Liver (tissue), 8 donors: ENCODE measurements at regions not wholly inside any gene's neighbourhood (a gene's known extent, or its start where the extent isn't known, plus 50 kb on each side); places are given as distances from the start of the nearest gene placed in this dataset.

Source experiments
- DNase-seq: peaks from one replicate; pipeline ENCODE4 v3.0.0-alpha.2; 2017; ENCODE audit warnings: low spot score
- H3K27ac ChIP-seq, 2 donors: one replicate each; pipeline ENCODE4 v1.7.0; 2013; ENCODE audit warnings: inconsistent platforms in 2 of 2, low read length in 2 of 2, control low read depth in 1 of 2, low read depth in 1 of 2, mild to moderate bottlenecking in 1 of 2
- H3K27me3 ChIP-seq, 4 donors: one replicate each; pipeline versions ENCODE4 v1.6.1 to v1.7.0; 2013; ENCODE audit warnings: low read length in 3 of 4, inconsistent platforms in 1 of 4, mild to moderate bottlenecking in 1 of 4, moderate library complexity in 1 of 4; ENCODE audit not compliant: control insufficient read depth in 4 of 4, insufficient read depth in 4 of 4
- H3K36me3 ChIP-seq, 4 donors: one replicate each; pipeline versions ENCODE4 v1.6.1 to v1.7.0; 2013; ENCODE audit warnings: low read length in 3 of 4, mild to moderate bottlenecking in 3 of 4, low read depth in 1 of 4, moderate library complexity in 1 of 4; ENCODE audit not compliant: control insufficient read depth in 4 of 4, insufficient read depth in 3 of 4
- H3K4me1 ChIP-seq, 4 donors: one replicate each; pipeline versions ENCODE4 v1.6.1 to v1.7.0; 2013; ENCODE audit warnings: low read length in 3 of 4, mild to moderate bottlenecking in 3 of 4, moderate library complexity in 1 of 4; ENCODE audit not compliant: control insufficient read depth in 4 of 4, insufficient read depth in 4 of 4
- H3K4me3 ChIP-seq, 3 donors: one replicate each; pipeline versions ENCODE4 v1.6.1 to v1.7.0; 2013; ENCODE audit warnings: low read length in 3 of 3, control low read depth in 1 of 3, low read depth in 1 of 3, mild to moderate bottlenecking in 1 of 3
- H3K9ac ChIP-seq, 2 donors: one replicate each; pipeline ENCODE4 v1.7.0; 2013; ENCODE audit warnings: low read length in 2 of 2, mild to moderate bottlenecking in 2 of 2, moderate library complexity in 2 of 2, control low read depth in 1 of 2, low read depth in 1 of 2
- H3K9me3 ChIP-seq, 4 donors: one replicate each; pipeline versions ENCODE4 v1.6.1 to v1.7.0; 2013; ENCODE audit warnings: low read length in 3 of 4; ENCODE audit not compliant: control insufficient read depth in 4 of 4
- ATF3 ChIP-seq: IDR thresholded peaks from 2 replicates; pipeline ENCODE4 v1.6.1; 2016; ENCODE audit warnings: antibody characterized with exemption
- EGR1 ChIP-seq, 2 donors: IDR thresholded peaks; 2 replicates each; pipeline ENCODE4 v1.6.1; 2016 to 2018; ENCODE audit warnings: antibody characterized with exemption in 2 of 2, low read depth in 2 of 2
- FOXA1 ChIP-seq: IDR thresholded peaks from 2 replicates; pipeline ENCODE4 v1.6.1; 2016; ENCODE audit warnings: antibody characterized with exemption
- GABPA ChIP-seq, 2 donors: IDR thresholded peaks in 1 of 2; conservative IDR thresholded peaks in 1 of 2; 2 replicates each; pipeline ENCODE4 v1.6.1; 2016; ENCODE audit warnings: antibody characterized with exemption in 2 of 2, mild to moderate bottlenecking in 1 of 2, moderate library complexity in 1 of 2
- HNF4A ChIP-seq, 2 donors: conservative IDR thresholded peaks; 2 replicates each; pipeline ENCODE4 v1.6.1; 2016; ENCODE audit warnings: antibody characterized with exemption in 2 of 2, mild to moderate bottlenecking in 2 of 2
- HNF4G ChIP-seq: IDR thresholded peaks from 2 replicates; pipeline ENCODE4 v1.6.1; 2016; ENCODE audit warnings: antibody characterized with exemption
- MAX ChIP-seq: IDR thresholded peaks from 2 replicates; pipeline ENCODE4 v1.6.1; 2016; ENCODE audit warnings: antibody characterized with exemption
- RAD21 ChIP-seq, 2 donors: IDR thresholded peaks; 2 replicates each; pipeline ENCODE4 v1.6.1; 2016; ENCODE audit warnings: antibody characterized with exemption in 2 of 2, mild to moderate bottlenecking in 2 of 2
- RXRA ChIP-seq, 2 donors: IDR thresholded peaks; 2 replicates each; pipeline ENCODE4 v1.6.1; 2017 to 2018; ENCODE audit warnings: antibody characterized with exemption in 2 of 2, mild to moderate bottlenecking in 1 of 2
- SP1 ChIP-seq: IDR thresholded peaks from 2 replicates; pipeline ENCODE4 v1.6.1; 2018; ENCODE audit warnings: antibody characterized with exemption, mild to moderate bottlenecking
- TAF1 ChIP-seq: conservative IDR thresholded peaks from 2 replicates; pipeline ENCODE4 v1.6.1; 2016; ENCODE audit warnings: antibody characterized with exemption, mild to moderate bottlenecking
- WGBS: extraction: QIAGEN DNeasy Blood & Tissue Kit; methylation state at CpG from one replicate; pipeline ENCODE4 v1.1.7; 2013; 5-methylcytosine and 5-hydroxymethylcytosine counted together
- TF ChIP-seq, protein P1 (sequence below): IDR thresholded peaks from 2 replicates; pipeline ENCODE4 v1.6.1; 2016; ENCODE audit warnings: antibody characterized with exemption, mild to moderate bottlenecking
- TF ChIP-seq, protein P2 (sequence below): IDR thresholded peaks from 2 replicates; pipeline ENCODE4 v1.6.1; 2016; ENCODE audit warnings: antibody characterized with exemption
- TF ChIP-seq, protein P3 (sequence below): fragments of 150-350 bp; IDR thresholded peaks from 2 replicates; pipeline ENCODE4 v1.5.1; 2017; ENCODE audit warnings: improper control_type of control experiment, low read depth, low read length; ENCODE audit not compliant: missing input control
- donor health status: healthy.
- donor health status: healthy.
- donor health status: healthy.
- donor health status: healthy.
- donor health status: healthy.

GRCh38 chr2:133952896-133953295 is 301.0 kb upstream of the MGAT5 start:
- H3K9me3 ChIP-seq, result no peaks in the 10 kb centered on the region
- no peak overlapping the region for H3K9ac ChIP-seq
- WGBS, result 85% methylated on average over 4 of the region's 4 CpGs
- H3K27ac ChIP-seq, result no peak overlapping the region
- no peaks in the 10 kb centered on the region for H3K4me1 ChIP-seq
- H3K36me3 ChIP-seq, result no peaks in the 10 kb centered on the region
- H3K4me3 ChIP-seq, result no peak overlapping the region
- no peak for DNase-seq
- peaks cover 0 to 2% (median 0%) of the 10 kb centered on the region in 4 donors for H3K27me3 ChIP-seq
- TF ChIP-seq, protein P1, sequence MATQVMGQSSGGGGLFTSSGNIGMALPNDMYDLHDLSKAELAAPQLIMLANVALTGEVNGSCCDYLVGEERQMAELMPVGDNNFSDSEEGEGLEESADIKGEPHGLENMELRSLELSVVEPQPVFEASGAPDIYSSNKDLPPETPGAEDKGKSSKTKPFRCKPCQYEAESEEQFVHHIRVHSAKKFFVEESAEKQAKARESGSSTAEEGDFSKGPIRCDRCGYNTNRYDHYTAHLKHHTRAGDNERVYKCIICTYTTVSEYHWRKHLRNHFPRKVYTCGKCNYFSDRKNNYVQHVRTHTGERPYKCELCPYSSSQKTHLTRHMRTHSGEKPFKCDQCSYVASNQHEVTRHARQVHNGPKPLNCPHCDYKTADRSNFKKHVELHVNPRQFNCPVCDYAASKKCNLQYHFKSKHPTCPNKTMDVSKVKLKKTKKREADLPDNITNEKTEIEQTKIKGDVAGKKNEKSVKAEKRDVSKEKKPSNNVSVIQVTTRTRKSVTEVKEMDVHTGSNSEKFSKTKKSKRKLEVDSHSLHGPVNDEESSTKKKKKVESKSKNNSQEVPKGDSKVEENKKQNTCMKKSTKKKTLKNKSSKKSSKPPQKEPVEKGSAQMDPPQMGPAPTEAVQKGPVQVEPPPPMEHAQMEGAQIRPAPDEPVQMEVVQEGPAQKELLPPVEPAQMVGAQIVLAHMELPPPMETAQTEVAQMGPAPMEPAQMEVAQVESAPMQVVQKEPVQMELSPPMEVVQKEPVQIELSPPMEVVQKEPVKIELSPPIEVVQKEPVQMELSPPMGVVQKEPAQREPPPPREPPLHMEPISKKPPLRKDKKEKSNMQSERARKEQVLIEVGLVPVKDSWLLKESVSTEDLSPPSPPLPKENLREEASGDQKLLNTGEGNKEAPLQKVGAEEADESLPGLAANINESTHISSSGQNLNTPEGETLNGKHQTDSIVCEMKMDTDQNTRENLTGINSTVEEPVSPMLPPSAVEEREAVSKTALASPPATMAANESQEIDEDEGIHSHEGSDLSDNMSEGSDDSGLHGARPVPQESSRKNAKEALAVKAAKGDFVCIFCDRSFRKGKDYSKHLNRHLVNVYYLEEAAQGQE, result no peak
- no peak for TF ChIP-seq EGR1 (IDR thresholded peaks at IDR 0.05; ENCODE audit: low read depth in 2 of 2)
- no peak for TF ChIP-seq MAX
- no peak for TF ChIP-seq RXRA (IDR thresholded peaks at IDR 0.05)
- TF ChIP-seq ATF3, result no peak
- TF ChIP-seq, protein P2, sequence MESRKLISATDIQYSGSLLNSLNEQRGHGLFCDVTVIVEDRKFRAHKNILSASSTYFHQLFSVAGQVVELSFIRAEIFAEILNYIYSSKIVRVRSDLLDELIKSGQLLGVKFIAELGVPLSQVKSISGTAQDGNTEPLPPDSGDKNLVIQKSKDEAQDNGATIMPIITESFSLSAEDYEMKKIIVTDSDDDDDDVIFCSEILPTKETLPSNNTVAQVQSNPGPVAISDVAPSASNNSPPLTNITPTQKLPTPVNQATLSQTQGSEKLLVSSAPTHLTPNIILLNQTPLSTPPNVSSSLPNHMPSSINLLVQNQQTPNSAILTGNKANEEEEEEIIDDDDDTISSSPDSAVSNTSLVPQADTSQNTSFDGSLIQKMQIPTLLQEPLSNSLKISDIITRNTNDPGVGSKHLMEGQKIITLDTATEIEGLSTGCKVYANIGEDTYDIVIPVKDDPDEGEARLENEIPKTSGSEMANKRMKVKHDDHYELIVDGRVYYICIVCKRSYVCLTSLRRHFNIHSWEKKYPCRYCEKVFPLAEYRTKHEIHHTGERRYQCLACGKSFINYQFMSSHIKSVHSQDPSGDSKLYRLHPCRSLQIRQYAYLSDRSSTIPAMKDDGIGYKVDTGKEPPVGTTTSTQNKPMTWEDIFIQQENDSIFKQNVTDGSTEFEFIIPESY, result no peak
- TF ChIP-seq FOXA1, result no peak
- no peak for TF ChIP-seq SP1
- no peak for TF ChIP-seq HNF4G

GRCh38 chr2:133953524-133953923 is 300.3 kb upstream of the MGAT5 start:
- H3K9me3 ChIP-seq, result no peaks in the 10 kb centered on the region
- H3K27me3 ChIP-seq, result peaks cover 0 to 2% (median 0%) of the 10 kb centered on the region in 4 donors
- H3K36me3 ChIP-seq, result no peaks in the 10 kb centered on the region
- WGBS, result 79% methylated on average over 4 of the region's 4 CpGs
- TF ChIP-seq TAF1 (no peak), FOXA1 (no peak), GABPA (IDR thresholded peaks at IDR 0.05 in 1 of 2, conservative IDR thresholded peaks at IDR 0.05 in 1 of 2) (no peak), SP1 (no peak), HNF4A (conservative IDR thresholded peaks at IDR 0.05) (no peak), ATF3 (no peak), RXRA (IDR thresholded peaks at IDR 0.05) (no peak), HNF4G (no peak), RAD21 (IDR thresholded peaks at IDR 0.05) (no peak), EGR1 (IDR thresholded peaks at IDR 0.05; ENCODE audit: low read depth in 2 of 2) (no peak)
- TF ChIP-seq, protein P3, sequence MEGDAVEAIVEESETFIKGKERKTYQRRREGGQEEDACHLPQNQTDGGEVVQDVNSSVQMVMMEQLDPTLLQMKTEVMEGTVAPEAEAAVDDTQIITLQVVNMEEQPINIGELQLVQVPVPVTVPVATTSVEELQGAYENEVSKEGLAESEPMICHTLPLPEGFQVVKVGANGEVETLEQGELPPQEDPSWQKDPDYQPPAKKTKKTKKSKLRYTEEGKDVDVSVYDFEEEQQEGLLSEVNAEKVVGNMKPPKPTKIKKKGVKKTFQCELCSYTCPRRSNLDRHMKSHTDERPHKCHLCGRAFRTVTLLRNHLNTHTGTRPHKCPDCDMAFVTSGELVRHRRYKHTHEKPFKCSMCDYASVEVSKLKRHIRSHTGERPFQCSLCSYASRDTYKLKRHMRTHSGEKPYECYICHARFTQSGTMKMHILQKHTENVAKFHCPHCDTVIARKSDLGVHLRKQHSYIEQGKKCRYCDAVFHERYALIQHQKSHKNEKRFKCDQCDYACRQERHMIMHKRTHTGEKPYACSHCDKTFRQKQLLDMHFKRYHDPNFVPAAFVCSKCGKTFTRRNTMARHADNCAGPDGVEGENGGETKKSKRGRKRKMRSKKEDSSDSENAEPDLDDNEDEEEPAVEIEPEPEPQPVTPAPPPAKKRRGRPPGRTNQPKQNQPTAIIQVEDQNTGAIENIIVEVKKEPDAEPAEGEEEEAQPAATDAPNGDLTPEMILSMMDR, result no peak
- TF ChIP-seq, protein P1, result no peak
- no peak overlapping the region for H3K9ac ChIP-seq
- no peak for DNase-seq
- H3K4me3 ChIP-seq, result no peak overlapping the region
- no peaks in the 10 kb centered on the region for H3K4me1 ChIP-seq
- H3K27ac ChIP-seq, result no peak overlapping the region
